Glutamatergic neuron (in vitro differentiated cells): ENCODE measurements at regions not wholly inside any gene's neighbourhood (a gene's known extent, or its start where the extent isn't known, plus 50 kb on each side); places are given as distances from the start of the nearest gene placed in this dataset.
"Not testable (repeated sequence)": the region's sequence is repeated elsewhere in the genome, so short reads cannot be mapped to it uniquely, and the experiment has no call there.

ENCODE experiments used
- DNase-seq: peaks from one replicate; pipeline ENCODE4 v3.0.0; 2022
- H3K27ac Mint-ChIP-seq: one replicate; pipeline ENCODE4 v1.8.0; 2020; ENCODE audit warnings: mild to moderate bottlenecking, mixed read lengths, inconsistent platforms; ENCODE audit not compliant: unreplicated experiment
- H3K27me3 Mint-ChIP-seq: one replicate; pipeline ENCODE4 v1.8.0; 2020; ENCODE audit warnings: mild to moderate bottlenecking, moderate library complexity, mixed read lengths, inconsistent platforms; ENCODE audit not compliant: unreplicated experiment
- H3K36me3 Mint-ChIP-seq: one replicate; pipeline ENCODE4 v1.8.0; 2020; ENCODE audit warnings: mild to moderate bottlenecking, mixed read lengths, inconsistent platforms; ENCODE audit not compliant: unreplicated experiment
- H3K4me1 Mint-ChIP-seq: one replicate; pipeline ENCODE4 v1.8.0; 2020; ENCODE audit warnings: mild to moderate bottlenecking, low read depth, mixed read lengths, inconsistent platforms; ENCODE audit not compliant: unreplicated experiment
- H3K4me3 Mint-ChIP-seq: one replicate; pipeline ENCODE4 v1.8.0; 2020; ENCODE audit warnings: mild to moderate bottlenecking, mixed read lengths, inconsistent platforms; ENCODE audit not compliant: unreplicated experiment
- H3K9me3 Mint-ChIP-seq: one replicate; pipeline ENCODE4 v1.8.0; 2020; ENCODE audit warnings: mild to moderate bottlenecking, moderate library complexity, mixed read lengths, inconsistent platforms; ENCODE audit not compliant: unreplicated experiment
- CTCF ChIP-seq: fragments of 200-600 bp; sonication (generic); IDR thresholded peaks from one replicate; pipeline ENCODE4 v1.5.0; 2021; ENCODE audit not compliant: partially characterized antibody, unreplicated experiment

DNA sequence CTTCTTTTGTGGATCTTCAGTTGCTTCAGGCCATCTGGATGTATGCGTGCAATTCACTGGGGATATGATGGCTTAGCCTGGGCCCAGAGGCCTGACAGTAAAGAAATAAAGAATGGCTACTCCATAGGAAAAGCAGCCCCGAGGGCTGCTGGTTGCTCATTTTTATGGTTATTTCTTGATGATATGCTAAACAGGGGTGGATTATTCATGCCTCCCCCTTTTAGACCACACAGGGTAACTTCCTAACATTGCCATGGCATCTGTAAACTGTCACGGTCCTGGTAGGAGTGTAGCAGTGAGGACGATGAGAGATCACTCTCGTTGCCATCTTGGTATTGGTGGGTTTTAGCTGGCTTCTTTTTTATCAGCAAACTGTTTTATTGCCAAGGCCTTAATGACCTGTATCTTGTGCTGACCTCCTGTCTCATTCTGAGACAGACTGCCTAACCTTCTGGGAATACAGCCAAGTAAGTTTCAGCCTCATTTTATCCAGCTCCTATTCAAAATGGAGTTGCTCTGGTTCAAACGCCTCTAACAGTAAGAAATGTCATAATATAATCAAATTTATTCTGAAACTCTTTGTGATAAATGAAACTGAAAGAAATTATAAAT lies 60.5 kb downstream of the DSEL start:
- Mint-ChIP-seq H3K9me3 (peaks cover 3% of the 10 kb centered on the region), H3K27ac (peak overlapping the region; percentile 88), H3K4me1 (peaks cover 24% of the 10 kb centered on the region), H3K36me3 (no peaks in the 10 kb centered on the region), H3K4me3 (no peak overlapping the region), H3K27me3 (no peaks in the 10 kb centered on the region)
- TF ChIP-seq CTCF: no peak
- DNase-seq: no peak

- Mint-ChIP-seq H3K4me1 (peaks cover 21% of the 10 kb centered on the region), H3K27ac (no peak overlapping the region), H3K27me3 (no peaks in the 10 kb centered on the region), H3K36me3 (peaks cover 6% of the 10 kb centered on the region), H3K4me3 (no peak overlapping the region), H3K9me3 (peaks cover 3% of the 10 kb centered on the region)
- DNase-seq: no peak
- no peak for TF ChIP-seq CTCF
Observed at GRCh38 chr18:67453901-67454300, 62.6 kb downstream of the DSEL start.

GRCh38 chr18:67451960-67452359 lies 64.6 kb downstream of the DSEL start:
- peaks cover 3% of the 10 kb centered on the region for H3K9me3 Mint-ChIP-seq
- TF ChIP-seq CTCF: no peak
- DNase-seq: no peak
- H3K27me3 Mint-ChIP-seq: no peaks in the 10 kb centered on the region
- H3K4me3 Mint-ChIP-seq: no peak overlapping the region
- peaks cover 6% of the 10 kb centered on the region for H3K36me3 Mint-ChIP-seq
- no peak overlapping the region for H3K27ac Mint-ChIP-seq
- H3K4me1 Mint-ChIP-seq: peaks cover 14% of the 10 kb centered on the region

DNA sequence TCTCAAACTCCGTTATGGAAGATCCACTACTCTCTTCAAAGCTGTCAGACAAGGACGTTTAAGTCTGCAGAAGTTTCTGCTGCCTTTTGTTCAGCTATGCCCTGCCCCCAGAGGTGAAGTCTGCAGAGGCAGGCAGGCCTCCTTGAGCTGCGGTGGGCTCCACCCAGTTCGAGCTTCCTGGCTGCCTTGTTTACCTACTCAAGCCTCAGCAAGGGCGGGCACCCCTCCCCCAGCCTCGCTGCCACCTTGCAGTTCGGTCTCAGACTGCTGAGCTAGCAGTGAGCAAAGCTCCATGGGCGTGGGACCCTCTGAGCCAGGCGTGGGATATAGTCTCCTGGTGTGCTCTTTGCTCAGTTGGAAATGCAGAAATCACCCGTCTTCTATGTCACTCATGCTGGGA lies 65.4 kb downstream of the DSEL start:
- not testable (repeated sequence) for H3K4me3 Mint-ChIP-seq, H3K27me3 Mint-ChIP-seq, H3K9me3 Mint-ChIP-seq, DNase-seq, H3K36me3 Mint-ChIP-seq, H3K27ac Mint-ChIP-seq
- H3K4me1 Mint-ChIP-seq: peaks cover 14% of the 10 kb centered on the region

- Mint-ChIP-seq H3K4me1 (no peaks in the 10 kb centered on the region), H3K4me3 (no peak overlapping the region), H3K9me3 (no peaks in the 10 kb centered on the region), H3K36me3 (no peaks in the 10 kb centered on the region), H3K27me3 (no peaks in the 10 kb centered on the region), H3K27ac (no peak overlapping the region)
- no peak for DNase-seq
- TF ChIP-seq CTCF: no peak
Observed at GRCh38 chr18:67433971-67434370, 82.5 kb downstream of the DSEL start.

DNA sequence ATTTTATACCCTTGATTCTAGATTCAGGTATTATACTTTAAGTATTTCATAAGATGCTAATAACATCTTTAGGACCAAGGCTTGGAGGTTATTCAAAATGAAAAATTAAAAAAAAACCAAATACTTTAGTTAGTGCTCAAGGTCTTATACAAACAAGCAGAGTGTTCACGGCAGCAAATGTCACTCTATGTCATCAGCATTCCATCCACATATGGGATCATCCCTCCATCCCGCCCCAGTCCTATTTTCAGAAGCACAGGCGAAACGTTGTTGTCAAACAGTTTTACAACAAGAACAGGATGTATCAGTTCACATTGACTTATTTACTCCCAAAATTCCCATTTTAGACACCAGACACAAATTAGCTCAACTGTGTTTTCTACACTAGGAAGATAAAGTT lies 83.7 kb downstream of the DSEL start:
- H3K9me3 Mint-ChIP-seq: no peaks in the 10 kb centered on the region
- H3K27ac Mint-ChIP-seq: peak overlapping the region; percentile 23
- TF ChIP-seq CTCF: no peak
- H3K4me3 Mint-ChIP-seq: no peak overlapping the region
- no peaks in the 10 kb centered on the region for H3K4me1 Mint-ChIP-seq
- no peaks in the 10 kb centered on the region for H3K27me3 Mint-ChIP-seq
- no peak for DNase-seq
- H3K36me3 Mint-ChIP-seq: no peaks in the 10 kb centered on the region
